ENCODE measurements at regions not wholly inside any gene's neighbourhood (a gene's known extent, or its start where the extent isn't known, plus 50 kb on each side); places are given as distances from the start of the nearest gene placed in this dataset.

GRCh38 chr13:84668637-84669036 lies 786.4 kb upstream of the SLITRK1 start:
- TF ChIP-seq POLR2AphosphoS5 (IDR thresholded peaks at IDR 0.05; ENCODE audit: borderline replicate concordance, low read depth, low read length) (no peak), EZH2 (IDR thresholded peaks at IDR 0.05) (no peak), FOXP2 (optimal IDR thresholded peaks at IDR 0.05; ENCODE audit: control extremely low read depth, extremely low read length, insufficient read depth) (no peak)
